Tibial artery (tissue), 4 donors: ENCODE measurements at regions not wholly inside any gene's neighbourhood (a gene's known extent, or its start where the extent isn't known, plus 50 kb on each side); places are given as distances from the start of the nearest gene placed in this dataset.

ENCODE experiments used
- DNase-seq, 2 donors: peaks; one replicate each; pipeline ENCODE4 v3.0.0-alpha.2; 2019
- H3K27ac ChIP-seq, 2 donors: fragments of 200-600 bp; sonication (generic) in 1 of 2; 1 replicate in 1 of 2; 2 replicates in 1 of 2; pipeline ENCODE4 v1.5.1; 2018 to 2019; ENCODE audit warnings: mild to moderate bottlenecking in 1 of 2
- H3K27me3 ChIP-seq, 2 donors: fragments of 200-600 bp; sonication (generic) in 1 of 2; one replicate each; pipeline versions ENCODE4 v1.5.1 to v1.6.0; 2016 to 2019
- H3K36me3 ChIP-seq, 3 donors: fragments of 200-600 bp; sonication (generic) in 2 of 3; one replicate each; pipeline ENCODE4 v1.5.1; 2016 to 2019; ENCODE audit warnings: mild to moderate bottlenecking in 2 of 3
- H3K4me1 ChIP-seq, 4 donors: fragments of 200-600 bp; sonication (generic) in 2 of 4; 1 replicate in 3 of 4; 2 replicates in 1 of 4; pipeline ENCODE4 v1.5.1; 2016 to 2019
- H3K4me3 ChIP-seq, 2 donors: fragments of 200-600 bp; sonication (generic) in 1 of 2; 1 replicate in 1 of 2; 2 replicates in 1 of 2; pipeline ENCODE4 v1.5.1; 2018 to 2019; ENCODE audit warnings: mild to moderate bottlenecking in 2 of 2
- H3K9me3 ChIP-seq, 3 donors: fragments of 200-600 bp; sonication (generic) in 1 of 3; one replicate each; pipeline ENCODE4 v1.5.1; 2016 to 2019
- intact Hi-C: fragments of 100-400 bp; cut with DNase I; formaldehyde crosslinking; loops from one replicate; pipeline ENCODE4 v1.15.0; 2023; ENCODE audit warnings: low total_unique reads
- TF ChIP-seq, protein P1 (sequence below), 2 experiments: fragments of 200-600 bp in 1 of 2; fragments of 450-650 bp in 1 of 2; IDR thresholded peaks; one replicate each; pipeline ENCODE4 v1.5.1; 2017 to 2019; ENCODE audit warnings: antibody characterized with exemption in 2 of 2, mild to moderate bottlenecking in 1 of 2, moderate library complexity in 1 of 2

GRCh38 chr5:110031402-110032140 is 341.8 kb downstream of the MAN2A1 start:
- intact Hi-C loops, result no loop called here
- Histone ChIP-seq H3K27ac (no peak overlapping the region), H3K4me1 (peaks cover 0 to 7% (median 0%) of the 10 kb centered on the region in 4 donors), H3K36me3 (no peaks in the 10 kb centered on the region), H3K27me3 (no peaks in the 10 kb centered on the region), H3K4me3 (no peak overlapping the region), H3K9me3 (no peaks in the 10 kb centered on the region)
- DNase-seq, result no peak
- TF ChIP-seq, protein P1, sequence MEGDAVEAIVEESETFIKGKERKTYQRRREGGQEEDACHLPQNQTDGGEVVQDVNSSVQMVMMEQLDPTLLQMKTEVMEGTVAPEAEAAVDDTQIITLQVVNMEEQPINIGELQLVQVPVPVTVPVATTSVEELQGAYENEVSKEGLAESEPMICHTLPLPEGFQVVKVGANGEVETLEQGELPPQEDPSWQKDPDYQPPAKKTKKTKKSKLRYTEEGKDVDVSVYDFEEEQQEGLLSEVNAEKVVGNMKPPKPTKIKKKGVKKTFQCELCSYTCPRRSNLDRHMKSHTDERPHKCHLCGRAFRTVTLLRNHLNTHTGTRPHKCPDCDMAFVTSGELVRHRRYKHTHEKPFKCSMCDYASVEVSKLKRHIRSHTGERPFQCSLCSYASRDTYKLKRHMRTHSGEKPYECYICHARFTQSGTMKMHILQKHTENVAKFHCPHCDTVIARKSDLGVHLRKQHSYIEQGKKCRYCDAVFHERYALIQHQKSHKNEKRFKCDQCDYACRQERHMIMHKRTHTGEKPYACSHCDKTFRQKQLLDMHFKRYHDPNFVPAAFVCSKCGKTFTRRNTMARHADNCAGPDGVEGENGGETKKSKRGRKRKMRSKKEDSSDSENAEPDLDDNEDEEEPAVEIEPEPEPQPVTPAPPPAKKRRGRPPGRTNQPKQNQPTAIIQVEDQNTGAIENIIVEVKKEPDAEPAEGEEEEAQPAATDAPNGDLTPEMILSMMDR (IDR thresholded peaks at IDR 0.05), result no peak

DNA sequence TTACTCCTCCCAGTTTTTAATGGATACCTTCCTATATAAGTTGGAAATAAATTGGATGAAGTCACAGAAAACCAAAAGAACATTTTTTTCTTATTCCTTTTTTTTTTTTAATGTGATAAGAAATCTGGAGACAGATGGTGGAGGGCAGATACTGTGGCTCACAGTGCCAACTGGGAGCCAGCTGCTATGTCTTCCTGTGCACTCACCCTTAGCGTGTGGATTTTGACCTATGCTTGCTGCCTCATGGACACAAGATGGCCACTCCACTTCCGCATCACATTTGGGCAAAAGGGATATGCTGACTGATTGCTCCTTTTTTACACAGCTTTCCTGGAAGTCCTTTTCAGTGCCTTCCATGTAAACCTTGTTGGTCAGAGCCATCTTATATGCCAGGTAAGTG is 342.6 kb downstream of the MAN2A1 start:
- intact Hi-C loops, result no loop called here
- Histone ChIP-seq H3K27ac (no peak overlapping the region), H3K36me3 (no peaks in the 10 kb centered on the region)

DNA sequence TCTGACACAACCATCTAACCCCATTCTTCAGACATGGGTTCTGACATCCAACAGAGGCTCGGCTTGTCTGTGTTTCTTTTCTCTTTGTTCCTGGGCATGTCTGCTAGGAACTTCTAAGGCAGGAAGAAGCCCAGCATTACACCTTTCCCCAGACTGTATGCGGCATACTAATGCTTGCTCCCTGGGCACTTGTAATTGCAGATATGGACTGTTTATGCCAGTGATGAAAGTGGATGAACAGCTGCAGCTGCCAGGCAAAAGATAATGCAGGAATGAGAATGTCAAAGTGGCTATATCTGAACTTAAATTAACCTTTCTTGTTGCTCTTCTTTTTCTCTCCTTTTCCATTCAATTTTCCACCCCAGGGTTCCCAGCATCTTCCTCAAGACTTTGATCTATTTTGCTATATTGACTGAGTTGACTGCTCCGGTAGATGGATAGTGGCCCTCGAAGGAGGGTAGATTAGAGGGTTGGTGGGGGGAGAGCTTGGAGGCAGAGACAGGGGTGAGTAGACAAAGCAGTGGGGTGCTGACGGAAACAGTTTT is 344.4 kb downstream of the MAN2A1 start:
- peaks cover 0 to 16% (median 4%) of the 10 kb centered on the region in 4 donors for H3K4me1 ChIP-seq
- no peak overlapping the region for H3K27ac ChIP-seq
- TF ChIP-seq, protein P1 (IDR thresholded peaks at IDR 0.05), result no peak
- intact Hi-C loops, result no loop called here
- no peaks in the 10 kb centered on the region for H3K36me3 ChIP-seq
- no peak for DNase-seq
- H3K27me3 ChIP-seq, result no peaks in the 10 kb centered on the region
- no peaks in the 10 kb centered on the region for H3K9me3 ChIP-seq
- H3K4me3 ChIP-seq, result no peak overlapping the region

More for the DNA sequence above, 342.6 kb downstream of the MAN2A1 start:
- TF ChIP-seq, protein P1 (IDR thresholded peaks at IDR 0.05), result no peak
- no peaks in the 10 kb centered on the region for H3K9me3 ChIP-seq
- peaks cover 0 to 7% (median 0%) of the 10 kb centered on the region in 4 donors for H3K4me1 ChIP-seq
- no peak for DNase-seq
- no peaks in the 10 kb centered on the region for H3K27me3 ChIP-seq
- H3K4me3 ChIP-seq, result no peak overlapping the region

DNA sequence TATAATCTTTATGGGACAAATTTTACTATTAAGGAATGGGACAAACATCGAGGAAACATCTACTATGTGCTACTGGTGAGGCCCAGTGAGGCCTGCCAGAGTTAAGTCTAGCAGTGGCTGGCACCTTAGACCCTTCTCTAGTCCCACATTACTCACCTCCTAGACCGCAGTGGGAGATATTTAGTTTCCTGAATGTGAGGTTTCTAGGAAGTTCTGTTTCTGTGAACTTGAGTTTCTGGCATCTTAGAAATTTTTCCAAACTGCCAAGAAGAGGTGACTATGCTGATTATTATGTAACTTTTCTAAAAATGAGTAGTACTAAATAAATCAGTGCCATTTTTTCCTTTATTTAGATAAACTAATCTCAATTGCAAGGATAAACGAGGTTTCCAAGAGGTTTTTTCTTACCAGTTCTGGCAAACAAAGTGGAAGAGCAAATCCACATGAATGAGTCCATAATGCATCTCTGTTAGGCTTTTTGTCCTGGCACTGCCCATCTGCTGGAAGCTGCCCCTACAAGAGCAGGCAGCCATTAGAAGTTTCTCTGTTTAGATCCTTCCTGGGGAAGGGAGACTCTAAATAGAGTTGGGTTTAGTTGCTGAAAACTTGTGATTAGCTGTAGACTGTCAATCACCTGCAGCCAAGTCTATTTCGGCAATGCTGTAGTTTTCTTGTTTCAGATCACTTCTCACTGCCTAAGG is 348.7 kb downstream of the MAN2A1 start:
- no peaks in the 10 kb centered on the region for H3K36me3 ChIP-seq
- no peaks in the 10 kb centered on the region for H3K9me3 ChIP-seq
- intact Hi-C loops, result no loop called here
- no peak overlapping the region for H3K4me3 ChIP-seq
- no peak for DNase-seq
- TF ChIP-seq, protein P1 (IDR thresholded peaks at IDR 0.05), result no peak
- H3K27me3 ChIP-seq, result no peaks in the 10 kb centered on the region
- peaks cover 0 to 16% (median 4%) of the 10 kb centered on the region in 4 donors for H3K4me1 ChIP-seq
- peak overlapping the region; percentile 6 for H3K27ac ChIP-seq

GRCh38 chr5:110040178-110040577 is 350.5 kb downstream of the MAN2A1 start:
- TF ChIP-seq, protein P1 (IDR thresholded peaks at IDR 0.05), result no peak
- no peak overlapping the region for H3K27ac ChIP-seq
- intact Hi-C loops, result no loop called here
- H3K27me3 ChIP-seq, result no peaks in the 10 kb centered on the region
- H3K9me3 ChIP-seq, result no peaks in the 10 kb centered on the region
- H3K4me1 ChIP-seq, result peaks cover 0 to 16% (median 4%) of the 10 kb centered on the region in 4 donors
- H3K4me3 ChIP-seq, result no peak overlapping the region
- no peak for DNase-seq
- no peaks in the 10 kb centered on the region for H3K36me3 ChIP-seq
